Motor neuron (in vitro differentiated cells): ENCODE measurements at regions not wholly inside any gene's neighbourhood (a gene's known extent, or its start where the extent isn't known, plus 50 kb on each side); places are given as distances from the start of the nearest gene placed in this dataset.

Experiments used
- ATAC-seq, 8 experiments: fragments of 200-7000 bp; cut with Tn5 transposase; replicated peaks in 6 of 8; 2 replicates each; pipeline ENCODE4 v1.8.0; 2021; ENCODE audit warnings: mild to moderate bottlenecking in 8 of 8, moderate library complexity in 8 of 8
- H3K27ac ChIP-seq, 2 donors: fragments of 250-450 bp; sonication (Bioruptor Pico); 2 replicates each; pipeline ENCODE4 v1.9.0; 2021; ENCODE audit warnings: antibody characterized with exemption in 2 of 2, mild to moderate bottlenecking in 2 of 2, moderate library complexity in 1 of 2
- H3K4me1 ChIP-seq, 2 donors: fragments of 250-450 bp; sonication (Bioruptor Pico); replicated peaks in 1 of 2; 2 replicates each; pipeline ENCODE4 v1.6.1; 2021; ENCODE audit warnings: antibody characterized with exemption in 2 of 2, mild to moderate bottlenecking in 2 of 2, moderate library complexity in 1 of 2
- H3K4me3 ChIP-seq, 5 donors: fragments of 250-450 bp; sonication (Bioruptor Pico); 2 replicates each; pipeline ENCODE4 v1.9.0; 2021; ENCODE audit warnings: antibody characterized with exemption in 5 of 5, mild to moderate bottlenecking in 5 of 5, moderate library complexity in 4 of 5
- WGBS, 10 experiments: fragments of 450-650 bp; shearing (Covaris generic); methylation state at CpG; one replicate each; pipeline ENCODE4 v1.0.0; 2022; 5-methylcytosine and 5-hydroxymethylcytosine counted together
- in situ Hi-C, 9 experiments: fragments of 400-800 bp; cut with MboI; loops; one replicate each; pipeline ENCODE4 v1.15.0; 2021; ENCODE audit warnings: low sequenced_read_pairs in 9 of 9, low pct_unique_long_range_greater_than_20kb in 2 of 9; ENCODE audit not compliant: unreplicated experiment in 9 of 9

GRCh38 chr5:8769631-8770030, 776.2 kb downstream of the SEMA5A start:
- in situ Hi-C loops, result loop anchor here in 3 of 9 experiments (25.0 kb wide), 1 partner anchor 443 kb away; no protein-coding TSS in a partner anchor
- ATAC-seq, result no peak
- Histone ChIP-seq H3K27ac (no peak overlapping the region), H3K4me1 (no peaks in the 10 kb centered on the region), H3K4me3 (no peak overlapping the region)
- WGBS, 10 experiments, result 43 to 100% (median 90%) methylated on average over 1 to 3 of the region's 3 CpGs; no CpG with 5 or more reads in 1 of the 10 experiments

GRCh38 chr5:8770431-8770830, 775.4 kb downstream of the SEMA5A start:
- Histone ChIP-seq H3K4me1 (no peaks in the 10 kb centered on the region), H3K4me3 (no peak overlapping the region), H3K27ac (no peak overlapping the region)
- no peak for ATAC-seq
- WGBS, 10 experiments, result 30 to 100% (median 80%) methylated on average over 2 to 3 of the region's 3 CpGs; no CpG with 5 or more reads in 1 of the 10 experiments
- in situ Hi-C loops, result loop anchor here in 3 of 9 experiments (25.0 kb wide), 1 partner anchor 442 kb away; no protein-coding TSS in a partner anchor

- Histone ChIP-seq H3K27ac (no peak overlapping the region), H3K4me1 (peaks cover 0 to 3% of the 10 kb centered on the region in 2 donors), H3K4me3 (no peak overlapping the region)
- no peak for ATAC-seq
- in situ Hi-C loops, result loop anchor here in 3 of 9 experiments (25.0 kb wide), 1 partner anchor 439 kb away; no protein-coding TSS in a partner anchor
- WGBS, 10 experiments, result 20 to 100% (median 78%) methylated on average over 1 to 5 of the region's 5 CpGs
Observed at GRCh38 chr5:8773046-8773615, 772.7 kb downstream of the SEMA5A start.

- Histone ChIP-seq H3K4me1 (no peaks in the 10 kb centered on the region), H3K27ac (no peak overlapping the region), H3K4me3 (no peak overlapping the region)
- in situ Hi-C loops, result no loop called here
- 33 to 80% (median 69%) methylated on average over 1 to 2 of the region's 2 CpGs for whole genome bisulfite sequencing, 10 experiments
- ATAC-seq, result no peak
Observed at GRCh38 chr5:8784692-8785091, 761.2 kb downstream of the SEMA5A start.

GRCh38 chr5:8788246-8788645, 757.6 kb downstream of the SEMA5A start:
- Histone ChIP-seq H3K27ac (no peak overlapping the region), H3K4me1 (no peaks in the 10 kb centered on the region), H3K4me3 (no peak overlapping the region)
- 0 to 100% (median 72%) methylated on average over 1 to 3 of the region's 3 CpGs for WGBS, 10 experiments
- no peak for ATAC-seq
- in situ Hi-C loops, result no loop called here

GRCh38 chr5:8805653-8806052, 740.2 kb downstream of the SEMA5A start:
- no peaks in the 10 kb centered on the region for H3K4me1 ChIP-seq
- in situ Hi-C loops, result no loop called here
- ATAC-seq, result no peak
- no peak overlapping the region for H3K4me3 ChIP-seq
- H3K27ac ChIP-seq, result no peak overlapping the region

- H3K4me1 ChIP-seq, result no peaks in the 10 kb centered on the region
- ATAC-seq, result peak in 1 of 8 experiments; percentile 29
- no peak overlapping the region for H3K27ac ChIP-seq
- H3K4me3 ChIP-seq, result no peak overlapping the region
- in situ Hi-C loops, result no loop called here
- WGBS, 10 experiments, result 6 to 83% (median 50%) methylated on average over 2 to 3 of the region's 3 CpGs
Observed at GRCh38 chr5:8807636-8808035, 738.2 kb downstream of the SEMA5A start.

GRCh38 chr5:8811581-8811980, 734.3 kb downstream of the SEMA5A start:
- in situ Hi-C loops, result no loop called here
- ATAC-seq, result no peak

GRCh38 chr5:8813180-8813579, 732.7 kb downstream of the SEMA5A start:
- ATAC-seq, result no peak
- H3K4me3 ChIP-seq, result no peak overlapping the region
- in situ Hi-C loops, result no loop called here
- WGBS, 10 experiments, result 17 to 90% (median 73%) methylated on average over 1 to 3 of the region's 3 CpGs; no CpG with 5 or more reads in 1 of the 10 experiments
- H3K4me1 ChIP-seq, result no peaks in the 10 kb centered on the region
- no peak overlapping the region for H3K27ac ChIP-seq

More at GRCh38 chr5:8811581-8811980, 734.3 kb downstream of the SEMA5A start:
- H3K27ac ChIP-seq, result no peak overlapping the region
- H3K4me3 ChIP-seq, result no peak overlapping the region
- WGBS, 10 experiments, result 51 to 100% (median 82%) methylated on average over 1 to 3 of the region's 3 CpGs; no CpG with 5 or more reads in 2 of the 10 experiments
- H3K4me1 ChIP-seq, result no peaks in the 10 kb centered on the region

- Histone ChIP-seq H3K4me3 (no peak overlapping the region), H3K27ac (no peak overlapping the region), H3K4me1 (no peaks in the 10 kb centered on the region)
- no peak for ATAC-seq
- in situ Hi-C loops, result no loop called here
Observed at GRCh38 chr5:8814105-8814504, 731.8 kb downstream of the SEMA5A start.

- ATAC-seq, result peak in 5 of 8 experiments; percentile 78 to 93 (median 90)
- in situ Hi-C loops, result no loop called here
- Histone ChIP-seq H3K27ac (no peak overlapping the region), H3K4me3 (no peak overlapping the region), H3K4me1 (peaks cover 6 to 10% of the 10 kb centered on the region in 2 donors)
- WGBS, 10 experiments, result 60 to 100% (median 83%) methylated on average over 1 of the region's 1 CpG; no CpG with 5 or more reads in 5 of the 10 experiments
Observed at GRCh38 chr5:8824371-8824770, 721.5 kb downstream of the SEMA5A start.

- in situ Hi-C loops, result no loop called here
- Histone ChIP-seq H3K4me1 (peaks cover 8 to 10% of the 10 kb centered on the region in 2 donors), H3K4me3 (no peak overlapping the region), H3K27ac (no peak overlapping the region)
- WGBS, 10 experiments, result 75 to 100% (median 94%) methylated on average over 1 to 4 of the region's 4 CpGs; no CpG with 5 or more reads in 1 of the 10 experiments
- peak in 4 of 8 experiments; percentile 18 to 51 (median 36) for ATAC-seq
Observed at GRCh38 chr5:8825139-8825757, 720.6 kb downstream of the SEMA5A start.

- Histone ChIP-seq H3K4me1 (peaks cover 8 to 10% of the 10 kb centered on the region in 2 donors), H3K4me3 (no peak overlapping the region), H3K27ac (no peak overlapping the region)
- WGBS, 10 experiments, result 0 to 86% (median 50%) methylated on average over 1 to 2 of the region's 2 CpGs; no CpG with 5 or more reads in 3 of the 10 experiments
- ATAC-seq, result peak in 2 of 8 experiments; percentile 29 to 60
- in situ Hi-C loops, result no loop called here
Observed at GRCh38 chr5:8826508-8826907, 719.4 kb downstream of the SEMA5A start.

- in situ Hi-C loops, result no loop called here
- no peak for ATAC-seq
- no peak overlapping the region for H3K27ac ChIP-seq
- peaks cover 8 to 10% of the 10 kb centered on the region in 2 donors for H3K4me1 ChIP-seq
- WGBS, 10 experiments, result 60 to 94% (median 71%) methylated on average over 2 to 4 of the region's 4 CpGs; no CpG with 5 or more reads in 4 of the 10 experiments
- H3K4me3 ChIP-seq, result no peak overlapping the region
Observed at GRCh38 chr5:8827696-8828095, 718.2 kb downstream of the SEMA5A start.
